ENCODE measurements at regions not wholly inside any gene's neighbourhood (a gene's known extent, or its start where the extent isn't known, plus 50 kb on each side); places are given as distances from the start of the nearest gene placed in this dataset.

GRCh38 chr4:126182336-126182735, 867.6 kb downstream of the FAT4 start:
- Mint-ChIP-seq H3K27me3 (ENCODE audit: low read depth) (no peaks in the 10 kb centered on the region), H3K4me1 (peaks cover 20% of the 10 kb centered on the region), H3K4me3 (no peak overlapping the region), H3K9me3 (peaks cover 3% of the 10 kb centered on the region), H3K36me3 (no peaks in the 10 kb centered on the region), H3K27ac (no peak overlapping the region)
- DNase-seq (ENCODE audit: low spot score) = no peak
- ChIA-PET POLR2A (no interaction called here), CTCF (no interaction called here)
- no peak for TF ChIP-seq ATF2 (CRISPR knock-in tag; IDR thresholded peaks at IDR 0.05; ENCODE audit: borderline replicate concordance, low read depth)
- TF ChIP-seq ATF3 (CRISPR knock-in tag; conservative IDR thresholded peaks at IDR 0.05) = no peak
- no peak for TF ChIP-seq HMGA2 (CRISPR knock-in tag; IDR thresholded peaks at IDR 0.05)
- TF ChIP-seq NFYB (CRISPR knock-in tag; conservative IDR thresholded peaks at IDR 0.05; ENCODE audit: low read depth) = no peak
- ATAC-seq = no peak

GRCh38 chr4:126182786-126183185, 868.0 kb downstream of the FAT4 start:
- Mint-ChIP-seq H3K9me3 (peaks cover 8% of the 10 kb centered on the region), H3K27me3 (ENCODE audit: low read depth) (no peaks in the 10 kb centered on the region), H3K4me1 (peaks cover 20% of the 10 kb centered on the region), H3K36me3 (no peaks in the 10 kb centered on the region), H3K4me3 (no peak overlapping the region), H3K27ac (no peak overlapping the region)
- DNase-seq (ENCODE audit: low spot score) (no peak), ATAC-seq (no peak)
- POLR2A ChIA-PET = no interaction called here
- CTCF ChIA-PET = no interaction called here
- no peak for TF ChIP-seq JAZF1 (CRISPR knock-in tag; IDR thresholded peaks at IDR 0.05)
- TF ChIP-seq, protein P1, sequence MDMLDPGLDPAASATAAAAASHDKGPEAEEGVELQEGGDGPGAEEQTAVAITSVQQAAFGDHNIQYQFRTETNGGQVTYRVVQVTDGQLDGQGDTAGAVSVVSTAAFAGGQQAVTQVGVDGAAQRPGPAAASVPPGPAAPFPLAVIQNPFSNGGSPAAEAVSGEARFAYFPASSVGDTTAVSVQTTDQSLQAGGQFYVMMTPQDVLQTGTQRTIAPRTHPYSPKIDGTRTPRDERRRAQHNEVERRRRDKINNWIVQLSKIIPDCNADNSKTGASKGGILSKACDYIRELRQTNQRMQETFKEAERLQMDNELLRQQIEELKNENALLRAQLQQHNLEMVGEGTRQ (CRISPR knock-in tag; IDR thresholded peaks at IDR 0.05) = no peak
- TF ChIP-seq TCF7 (CRISPR knock-in tag; IDR thresholded peaks at IDR 0.05; ENCODE audit: low read depth) = no peak
- TF ChIP-seq ZNF396 (CRISPR knock-in tag; IDR thresholded peaks at IDR 0.05; ENCODE audit: borderline replicate concordance) = no peak
- TF ChIP-seq, protein P2, sequence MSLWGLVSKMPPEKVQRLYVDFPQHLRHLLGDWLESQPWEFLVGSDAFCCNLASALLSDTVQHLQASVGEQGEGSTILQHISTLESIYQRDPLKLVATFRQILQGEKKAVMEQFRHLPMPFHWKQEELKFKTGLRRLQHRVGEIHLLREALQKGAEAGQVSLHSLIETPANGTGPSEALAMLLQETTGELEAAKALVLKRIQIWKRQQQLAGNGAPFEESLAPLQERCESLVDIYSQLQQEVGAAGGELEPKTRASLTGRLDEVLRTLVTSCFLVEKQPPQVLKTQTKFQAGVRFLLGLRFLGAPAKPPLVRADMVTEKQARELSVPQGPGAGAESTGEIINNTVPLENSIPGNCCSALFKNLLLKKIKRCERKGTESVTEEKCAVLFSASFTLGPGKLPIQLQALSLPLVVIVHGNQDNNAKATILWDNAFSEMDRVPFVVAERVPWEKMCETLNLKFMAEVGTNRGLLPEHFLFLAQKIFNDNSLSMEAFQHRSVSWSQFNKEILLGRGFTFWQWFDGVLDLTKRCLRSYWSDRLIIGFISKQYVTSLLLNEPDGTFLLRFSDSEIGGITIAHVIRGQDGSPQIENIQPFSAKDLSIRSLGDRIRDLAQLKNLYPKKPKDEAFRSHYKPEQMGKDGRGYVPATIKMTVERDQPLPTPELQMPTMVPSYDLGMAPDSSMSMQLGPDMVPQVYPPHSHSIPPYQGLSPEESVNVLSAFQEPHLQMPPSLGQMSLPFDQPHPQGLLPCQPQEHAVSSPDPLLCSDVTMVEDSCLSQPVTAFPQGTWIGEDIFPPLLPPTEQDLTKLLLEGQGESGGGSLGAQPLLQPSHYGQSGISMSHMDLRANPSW (CRISPR knock-in tag; conservative IDR thresholded peaks at IDR 0.05; ENCODE audit: low read depth) = no peak
- TF ChIP-seq SMAD3 (CRISPR knock-in tag; IDR thresholded peaks at IDR 0.05; ENCODE audit: borderline replicate concordance) = no peak
- TF ChIP-seq OVOL2 (CRISPR knock-in tag; IDR thresholded peaks at IDR 0.05; ENCODE audit: borderline replicate concordance) = no peak

GRCh38 chr4:126183206-126183605, 868.5 kb downstream of the FAT4 start:
- Mint-ChIP-seq H3K27me3 (ENCODE audit: low read depth) (no peaks in the 10 kb centered on the region), H3K4me3 (no peak overlapping the region), H3K27ac (no peak overlapping the region), H3K9me3 (peaks cover 8% of the 10 kb centered on the region), H3K4me1 (peaks cover 18% of the 10 kb centered on the region), H3K36me3 (no peaks in the 10 kb centered on the region)
- no peak for DNase-seq (ENCODE audit: low spot score)
- CTCF ChIA-PET = no interaction called here
- ATAC-seq = no peak
- POLR2A ChIA-PET = no interaction called here
- TF ChIP-seq ZNF121 (CRISPR knock-in tag; IDR thresholded peaks at IDR 0.05) (no peak), ESRRA (CRISPR knock-in tag; IDR thresholded peaks at IDR 0.05; ENCODE audit: borderline replicate concordance) (no peak), CTCF (IDR thresholded peaks at IDR 0.05) (no peak), ZBTB21 (CRISPR knock-in tag; IDR thresholded peaks at IDR 0.05; ENCODE audit: borderline replicate concordance) (no peak), NR3C1 (CRISPR knock-in tag; conservative IDR thresholded peaks at IDR 0.05; ENCODE audit: low read depth) (no peak), EMX1 (CRISPR knock-in tag; IDR thresholded peaks at IDR 0.05) (no peak), ZNF671 (CRISPR knock-in tag; IDR thresholded peaks at IDR 0.05) (no peak), SOX15 (CRISPR knock-in tag; IDR thresholded peaks at IDR 0.05) (no peak), GABPB1 (CRISPR knock-in tag; IDR thresholded peaks at IDR 0.05) (no peak), ZNF219 (CRISPR knock-in tag; IDR thresholded peaks at IDR 0.05; ENCODE audit: borderline replicate concordance) (no peak), ZNF263 (CRISPR knock-in tag; IDR thresholded peaks at IDR 0.05; ENCODE audit: low read depth) (no peak), FOXP4 (CRISPR knock-in tag; IDR thresholded peaks at IDR 0.05) (no peak), HMGA2 (CRISPR knock-in tag; IDR thresholded peaks at IDR 0.05) (no peak)
